ENCODE measurements at regions not wholly inside any gene's neighbourhood (a gene's known extent, or its start where the extent isn't known, plus 50 kb on each side); places are given as distances from the start of the nearest gene placed in this dataset.

GRCh38 chr4:123304151-123304964 lies 92.2 kb upstream of the SPRY1 start:
- Histone ChIP-seq H3K27ac (ENCODE audit: control insufficient read depth, insufficient read depth) (no peak overlapping the region), H3K4me3 (no peak overlapping the region), H3K4me2 (ENCODE audit: control insufficient read depth, insufficient read depth) (no peak overlapping the region; the same call in 1 of the 2 replicates), H3K9me3 (replicated peaks; ENCODE audit: control insufficient read depth, insufficient read depth, low read length) (no peaks in the 10 kb centered on the region), H3K36me3 (ENCODE audit: control insufficient read depth in 2 of 2, insufficient read depth in 2 of 2, low read length in 1 of 2) (no peaks in the 10 kb centered on the region), H3K9ac (ENCODE audit: control insufficient read depth, insufficient read depth, low read length) (no peak overlapping the region), H2AFZ (ENCODE audit: control insufficient read depth, low read depth, low read length) (no peak overlapping the region; the same call in 1 of the 2 replicates), H3K4me1 (ENCODE audit: control insufficient read depth, insufficient read depth, low read length) (no peaks in the 10 kb centered on the region), H3K79me2 (ENCODE audit: control insufficient read depth, insufficient read depth, low read length) (no peaks in the 10 kb centered on the region), H3K27me3 (replicated peaks in 1 of 2; ENCODE audit: control insufficient read depth in 2 of 2, insufficient read depth in 2 of 2, low read length in 1 of 2) (no peaks in the 10 kb centered on the region), H4K20me1 (ENCODE audit: control insufficient read depth, insufficient read depth) (no peaks in the 10 kb centered on the region)
- in situ Hi-C loops (cut with MboI): no loop called here
- CTCF ChIA-PET: interaction anchor here (1.6 kb wide), 1 partner anchor 24 kb away, joined by 4 read pairs; no protein-coding TSS in a partner anchor
- DNase-seq (ENCODE audit: low read depth, low spot score): no peak
- no TSS peak for BruUV-seq (replicated peaks)
- SMC1A ChIA-PET (ENCODE audit: uncharacterized antibody, unreplicated experiment): no interaction called here
- no peak for ATAC-seq
- POLR2A ChIA-PET: no interaction called here
- TF ChIP-seq ZBTB33 (IDR thresholded peaks at IDR 0.05): peak; percentile 84; the same call in 1 of the 2 replicates
- TF ChIP-seq MLLT1 (IDR thresholded peaks at IDR 0.05): peak; percentile 52; the same call in 1 of the 2 replicates
- no peak for TF ChIP-seq YBX1 (IDR thresholded peaks at IDR 0.05)
- TF ChIP-seq ZNF384 (IDR thresholded peaks at IDR 0.05; ENCODE audit: borderline replicate concordance, low read depth, low read length): no peak
- no peak for TF ChIP-seq RELB (IDR thresholded peaks at IDR 0.05; ENCODE audit: low read depth)
- TF ChIP-seq RUNX3 (IDR thresholded peaks at IDR 0.05; ENCODE audit: low read length): no peak
- FAIRE-seq: no peak
- RAD21 ChIA-PET (ENCODE audit: unreplicated experiment): no interaction called here
- WGBS (ENCODE audit: insufficient coverage, insufficient replicate concordance, low lambda C conversion rate, missing lambda C conversion rate): 79% methylated on average over 17 of the region's 17 CpGs
- intact Hi-C loops (cut with micrococcal nuclease; ENCODE audit: unreplicated experiment): no loop called here
